Liver (tissue), 8 donors: ENCODE measurements at regions not wholly inside any gene's neighbourhood (a gene's known extent, or its start where the extent isn't known, plus 50 kb on each side); places are given as distances from the start of the nearest gene placed in this dataset.

Experiments
- DNase-seq: peaks from one replicate; pipeline ENCODE4 v3.0.0-alpha.2; 2017; ENCODE audit warnings: low spot score
- H3K27ac ChIP-seq, 2 donors: one replicate each; pipeline ENCODE4 v1.7.0; 2013; ENCODE audit warnings: inconsistent platforms in 2 of 2, low read length in 2 of 2, control low read depth in 1 of 2, low read depth in 1 of 2, mild to moderate bottlenecking in 1 of 2
- H3K27me3 ChIP-seq, 4 donors: one replicate each; pipeline versions ENCODE4 v1.6.1 to v1.7.0; 2013; ENCODE audit warnings: low read length in 3 of 4, inconsistent platforms in 1 of 4, mild to moderate bottlenecking in 1 of 4, moderate library complexity in 1 of 4; ENCODE audit not compliant: control insufficient read depth in 4 of 4, insufficient read depth in 4 of 4
- H3K36me3 ChIP-seq, 4 donors: one replicate each; pipeline versions ENCODE4 v1.6.1 to v1.7.0; 2013; ENCODE audit warnings: low read length in 3 of 4, mild to moderate bottlenecking in 3 of 4, low read depth in 1 of 4, moderate library complexity in 1 of 4; ENCODE audit not compliant: control insufficient read depth in 4 of 4, insufficient read depth in 3 of 4
- H3K4me1 ChIP-seq, 4 donors: one replicate each; pipeline versions ENCODE4 v1.6.1 to v1.7.0; 2013; ENCODE audit warnings: low read length in 3 of 4, mild to moderate bottlenecking in 3 of 4, moderate library complexity in 1 of 4; ENCODE audit not compliant: control insufficient read depth in 4 of 4, insufficient read depth in 4 of 4
- H3K4me3 ChIP-seq, 3 donors: one replicate each; pipeline versions ENCODE4 v1.6.1 to v1.7.0; 2013; ENCODE audit warnings: low read length in 3 of 3, control low read depth in 1 of 3, low read depth in 1 of 3, mild to moderate bottlenecking in 1 of 3
- H3K9ac ChIP-seq, 2 donors: one replicate each; pipeline ENCODE4 v1.7.0; 2013; ENCODE audit warnings: low read length in 2 of 2, mild to moderate bottlenecking in 2 of 2, moderate library complexity in 2 of 2, control low read depth in 1 of 2, low read depth in 1 of 2
- H3K9me3 ChIP-seq, 4 donors: one replicate each; pipeline versions ENCODE4 v1.6.1 to v1.7.0; 2013; ENCODE audit warnings: low read length in 3 of 4; ENCODE audit not compliant: control insufficient read depth in 4 of 4
- CTCF ChIP-seq: fragments of 150-350 bp; IDR thresholded peaks from 2 replicates; pipeline ENCODE4 v1.5.1; 2017; ENCODE audit warnings: improper control_type of control experiment, low read depth, low read length; ENCODE audit not compliant: missing input control
- EGR1 ChIP-seq, 2 donors: IDR thresholded peaks; 2 replicates each; pipeline ENCODE4 v1.6.1; 2016 to 2018; ENCODE audit warnings: antibody characterized with exemption in 2 of 2, low read depth in 2 of 2
- FOXA1 ChIP-seq: IDR thresholded peaks from 2 replicates; pipeline ENCODE4 v1.6.1; 2016; ENCODE audit warnings: antibody characterized with exemption
- FOXA2 ChIP-seq: IDR thresholded peaks from 2 replicates; pipeline ENCODE4 v1.6.1; 2016; ENCODE audit warnings: antibody characterized with exemption
- GABPA ChIP-seq, 2 donors: IDR thresholded peaks in 1 of 2; conservative IDR thresholded peaks in 1 of 2; 2 replicates each; pipeline ENCODE4 v1.6.1; 2016; ENCODE audit warnings: antibody characterized with exemption in 2 of 2, mild to moderate bottlenecking in 1 of 2, moderate library complexity in 1 of 2
- HNF4G ChIP-seq: IDR thresholded peaks from 2 replicates; pipeline ENCODE4 v1.6.1; 2016; ENCODE audit warnings: antibody characterized with exemption
- JUND ChIP-seq, 2 donors: IDR thresholded peaks; 2 replicates each; pipeline ENCODE4 v1.6.1; 2016; ENCODE audit warnings: antibody characterized with exemption in 2 of 2
- MAX ChIP-seq: IDR thresholded peaks from 2 replicates; pipeline ENCODE4 v1.6.1; 2016; ENCODE audit warnings: antibody characterized with exemption
- NR2F2 ChIP-seq: IDR thresholded peaks from 2 replicates; pipeline ENCODE4 v1.6.1; 2016; ENCODE audit warnings: antibody characterized with exemption
- RAD21 ChIP-seq, 2 donors: IDR thresholded peaks; 2 replicates each; pipeline ENCODE4 v1.6.1; 2016; ENCODE audit warnings: antibody characterized with exemption in 2 of 2, mild to moderate bottlenecking in 2 of 2
- RXRA ChIP-seq, 2 donors: IDR thresholded peaks; 2 replicates each; pipeline ENCODE4 v1.6.1; 2017 to 2018; ENCODE audit warnings: antibody characterized with exemption in 2 of 2, mild to moderate bottlenecking in 1 of 2
- TAF1 ChIP-seq: conservative IDR thresholded peaks from 2 replicates; pipeline ENCODE4 v1.6.1; 2016; ENCODE audit warnings: antibody characterized with exemption, mild to moderate bottlenecking
- WGBS: extraction: QIAGEN DNeasy Blood & Tissue Kit; methylation state at CpG from one replicate; pipeline ENCODE4 v1.1.7; 2013; 5-methylcytosine and 5-hydroxymethylcytosine counted together
- TF ChIP-seq, protein P1 (sequence below): IDR thresholded peaks from 2 replicates; pipeline ENCODE4 v1.6.1; 2016; ENCODE audit warnings: antibody characterized with exemption
- TF ChIP-seq, protein P2 (sequence below): IDR thresholded peaks from 2 replicates; pipeline ENCODE4 v1.6.1; 2016; ENCODE audit warnings: antibody characterized with exemption, mild to moderate bottlenecking
- TF ChIP-seq, protein P3 (sequence below): IDR thresholded peaks from 2 replicates; pipeline ENCODE4 v1.6.1; 2016; ENCODE audit warnings: antibody characterized with exemption
- donor health status: healthy.
- donor health status: healthy.
- donor health status: healthy.
- donor health status: healthy.
- donor health status: healthy.

DNA sequence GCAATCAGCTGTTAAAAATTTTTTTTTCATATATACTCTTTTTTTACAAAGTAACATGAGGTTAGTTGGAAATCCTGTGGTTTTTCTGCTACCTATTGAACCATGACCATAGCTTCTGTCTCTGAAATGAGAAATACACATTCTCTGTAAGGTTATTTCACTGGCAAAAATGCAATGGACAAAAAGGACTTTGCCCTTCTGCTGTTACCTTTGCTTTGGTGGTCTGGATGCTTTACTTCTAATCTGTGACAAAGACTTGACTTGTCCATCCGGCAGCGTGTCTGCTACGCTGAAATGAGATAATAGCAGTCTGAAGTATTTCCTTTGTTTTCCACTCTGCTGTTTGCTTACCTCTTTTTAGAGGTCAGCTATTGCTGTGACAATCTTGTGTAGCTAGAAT is 412.8 kb downstream of the SLITRK6 start:
- no peak overlapping the region for H3K27ac ChIP-seq
- no peak overlapping the region for H3K4me3 ChIP-seq
- peaks cover 0 to 3% (median 0%) of the 10 kb centered on the region in 4 donors for H3K27me3 ChIP-seq
- H3K4me1 ChIP-seq, result no peaks in the 10 kb centered on the region
- 15% methylated on average over 3 of the region's 3 CpGs for whole genome bisulfite sequencing
- TF ChIP-seq HNF4G (no peak), CTCF (no peak), EGR1 (IDR thresholded peaks at IDR 0.05; ENCODE audit: low read depth in 2 of 2) (no peak)
- TF ChIP-seq, protein P1, sequence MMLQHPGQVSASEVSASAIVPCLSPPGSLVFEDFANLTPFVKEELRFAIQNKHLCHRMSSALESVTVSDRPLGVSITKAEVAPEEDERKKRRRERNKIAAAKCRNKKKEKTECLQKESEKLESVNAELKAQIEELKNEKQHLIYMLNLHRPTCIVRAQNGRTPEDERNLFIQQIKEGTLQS, result no peak
- no peaks in the 10 kb centered on the region for H3K36me3 ChIP-seq
- no peak overlapping the region for H3K9ac ChIP-seq
- no peak for DNase-seq
- no peaks in the 10 kb centered on the region for H3K9me3 ChIP-seq

DNA sequence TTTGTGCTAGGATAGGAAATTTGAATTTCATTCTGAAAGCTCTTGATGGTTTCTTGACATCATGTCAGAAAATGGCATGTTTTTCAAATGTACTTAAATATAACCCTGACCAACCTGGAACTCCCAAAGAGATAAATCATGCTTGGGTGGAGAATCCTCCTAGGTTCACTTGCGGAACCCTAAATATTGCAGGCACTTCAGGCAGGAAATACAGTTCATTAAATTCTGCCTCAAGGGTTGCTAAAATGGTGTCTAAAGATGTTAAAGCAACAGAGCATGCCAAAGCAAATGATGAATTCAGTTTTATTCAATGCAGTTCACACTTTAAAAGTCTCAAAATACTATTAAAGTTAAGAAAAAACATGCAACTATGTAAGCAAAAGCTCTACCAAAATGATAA is 415.9 kb downstream of the SLITRK6 start:
- no peak for DNase-seq
- H3K27me3 ChIP-seq, result peaks cover 0 to 3% (median 0%) of the 10 kb centered on the region in 4 donors
- H3K9me3 ChIP-seq, result no peaks in the 10 kb centered on the region
- no peak overlapping the region for H3K27ac ChIP-seq
- WGBS, result 91% methylated on average over 1 of the region's 1 CpG
- no peak for TF ChIP-seq JUND (IDR thresholded peaks at IDR 0.05)
- TF ChIP-seq, protein P1, result no peak
- no peak for TF ChIP-seq NR2F2
- TF ChIP-seq MAX, result no peak
- TF ChIP-seq, protein P2, sequence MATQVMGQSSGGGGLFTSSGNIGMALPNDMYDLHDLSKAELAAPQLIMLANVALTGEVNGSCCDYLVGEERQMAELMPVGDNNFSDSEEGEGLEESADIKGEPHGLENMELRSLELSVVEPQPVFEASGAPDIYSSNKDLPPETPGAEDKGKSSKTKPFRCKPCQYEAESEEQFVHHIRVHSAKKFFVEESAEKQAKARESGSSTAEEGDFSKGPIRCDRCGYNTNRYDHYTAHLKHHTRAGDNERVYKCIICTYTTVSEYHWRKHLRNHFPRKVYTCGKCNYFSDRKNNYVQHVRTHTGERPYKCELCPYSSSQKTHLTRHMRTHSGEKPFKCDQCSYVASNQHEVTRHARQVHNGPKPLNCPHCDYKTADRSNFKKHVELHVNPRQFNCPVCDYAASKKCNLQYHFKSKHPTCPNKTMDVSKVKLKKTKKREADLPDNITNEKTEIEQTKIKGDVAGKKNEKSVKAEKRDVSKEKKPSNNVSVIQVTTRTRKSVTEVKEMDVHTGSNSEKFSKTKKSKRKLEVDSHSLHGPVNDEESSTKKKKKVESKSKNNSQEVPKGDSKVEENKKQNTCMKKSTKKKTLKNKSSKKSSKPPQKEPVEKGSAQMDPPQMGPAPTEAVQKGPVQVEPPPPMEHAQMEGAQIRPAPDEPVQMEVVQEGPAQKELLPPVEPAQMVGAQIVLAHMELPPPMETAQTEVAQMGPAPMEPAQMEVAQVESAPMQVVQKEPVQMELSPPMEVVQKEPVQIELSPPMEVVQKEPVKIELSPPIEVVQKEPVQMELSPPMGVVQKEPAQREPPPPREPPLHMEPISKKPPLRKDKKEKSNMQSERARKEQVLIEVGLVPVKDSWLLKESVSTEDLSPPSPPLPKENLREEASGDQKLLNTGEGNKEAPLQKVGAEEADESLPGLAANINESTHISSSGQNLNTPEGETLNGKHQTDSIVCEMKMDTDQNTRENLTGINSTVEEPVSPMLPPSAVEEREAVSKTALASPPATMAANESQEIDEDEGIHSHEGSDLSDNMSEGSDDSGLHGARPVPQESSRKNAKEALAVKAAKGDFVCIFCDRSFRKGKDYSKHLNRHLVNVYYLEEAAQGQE, result no peak
- TF ChIP-seq FOXA2, result no peak
- no peak for TF ChIP-seq RAD21 (IDR thresholded peaks at IDR 0.05)
- TF ChIP-seq GABPA (IDR thresholded peaks at IDR 0.05 in 1 of 2, conservative IDR thresholded peaks at IDR 0.05 in 1 of 2), result no peak
- TF ChIP-seq, protein P3, sequence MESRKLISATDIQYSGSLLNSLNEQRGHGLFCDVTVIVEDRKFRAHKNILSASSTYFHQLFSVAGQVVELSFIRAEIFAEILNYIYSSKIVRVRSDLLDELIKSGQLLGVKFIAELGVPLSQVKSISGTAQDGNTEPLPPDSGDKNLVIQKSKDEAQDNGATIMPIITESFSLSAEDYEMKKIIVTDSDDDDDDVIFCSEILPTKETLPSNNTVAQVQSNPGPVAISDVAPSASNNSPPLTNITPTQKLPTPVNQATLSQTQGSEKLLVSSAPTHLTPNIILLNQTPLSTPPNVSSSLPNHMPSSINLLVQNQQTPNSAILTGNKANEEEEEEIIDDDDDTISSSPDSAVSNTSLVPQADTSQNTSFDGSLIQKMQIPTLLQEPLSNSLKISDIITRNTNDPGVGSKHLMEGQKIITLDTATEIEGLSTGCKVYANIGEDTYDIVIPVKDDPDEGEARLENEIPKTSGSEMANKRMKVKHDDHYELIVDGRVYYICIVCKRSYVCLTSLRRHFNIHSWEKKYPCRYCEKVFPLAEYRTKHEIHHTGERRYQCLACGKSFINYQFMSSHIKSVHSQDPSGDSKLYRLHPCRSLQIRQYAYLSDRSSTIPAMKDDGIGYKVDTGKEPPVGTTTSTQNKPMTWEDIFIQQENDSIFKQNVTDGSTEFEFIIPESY, result no peak
- TF ChIP-seq RXRA (IDR thresholded peaks at IDR 0.05), result no peak
- TF ChIP-seq FOXA1, result no peak
- TF ChIP-seq TAF1, result no peak
- no peaks in the 10 kb centered on the region for H3K4me1 ChIP-seq
- no peaks in the 10 kb centered on the region for H3K36me3 ChIP-seq
- H3K4me3 ChIP-seq, result no peak overlapping the region
- no peak overlapping the region for H3K9ac ChIP-seq
